Prostate gland (tissue), 2 donors: ENCODE measurements at regions not wholly inside any gene's neighbourhood (a gene's known extent, or its start where the extent isn't known, plus 50 kb on each side); places are given as distances from the start of the nearest gene placed in this dataset.

Experiments
- DNase-seq: peaks from one replicate; pipeline ENCODE4 v3.0.0-alpha.2; 2019; ENCODE audit warnings: low spot score
- H3K27ac ChIP-seq, 2 donors: fragments of 200-600 bp; sonication (generic); 2 replicates each; pipeline ENCODE4 v1.5.1; 2017 to 2019
- H3K27me3 ChIP-seq: fragments of 200-600 bp; sonication (generic); replicated peaks from 2 replicates; pipeline ENCODE4 v1.5.1; 2019; ENCODE audit not compliant: insufficient read depth
- H3K36me3 ChIP-seq, 2 donors: fragments of 200-600 bp; sonication (generic); 1 replicate in 1 of 2; 2 replicates in 1 of 2; pipeline versions ENCODE4 v1.5.1 to v1.8.1; 2017 to 2019
- H3K4me1 ChIP-seq: fragments of 200-600 bp; sonication (generic); replicated peaks from 2 replicates; pipeline ENCODE4 v1.5.1; 2019
- H3K4me3 ChIP-seq, 2 donors: fragments of 200-600 bp; sonication (generic); 2 replicates each; pipeline ENCODE4 v1.5.1; 2017 to 2019
- H3K9me3 ChIP-seq: fragments of 200-600 bp; sonication (generic); 2 replicates; pipeline ENCODE4 v1.5.1; 2017
- POLR2A ChIP-seq: fragments of 450-650 bp; IDR thresholded peaks from one replicate; pipeline ENCODE4 v1.6.1; 2016; ENCODE audit warnings: antibody characterized with exemption, mild to moderate bottlenecking
- POLR2AphosphoS5 ChIP-seq: sonication (generic); formaldehyde crosslinking; IDR thresholded peaks from one replicate; pipeline ENCODE4 v1.6.1; 2017; ENCODE audit warnings: antibody characterized with exemption
- WGBS: methylation state at CpG from one replicate; pipeline ENCODE4 v1.1.5; 2018; 5-methylcytosine and 5-hydroxymethylcytosine counted together
- intact Hi-C: fragments of 100-400 bp; cut with DNase I; formaldehyde crosslinking; loops from one replicate; pipeline ENCODE4 v1.14.2; 2022
- TF ChIP-seq, protein P1 (sequence below), 4 experiments: fragments of 200-600 bp in 2 of 4; fragments of 450-650 bp in 2 of 4; sonication (generic) in 2 of 4; IDR thresholded peaks; 1 replicate in 3 of 4; 2 replicates in 1 of 4; pipeline ENCODE4 v1.5.1; 2016 to 2019; ENCODE audit warnings: antibody characterized with exemption in 4 of 4, mild to moderate bottlenecking in 2 of 4, moderate library complexity in 2 of 4

DNA sequence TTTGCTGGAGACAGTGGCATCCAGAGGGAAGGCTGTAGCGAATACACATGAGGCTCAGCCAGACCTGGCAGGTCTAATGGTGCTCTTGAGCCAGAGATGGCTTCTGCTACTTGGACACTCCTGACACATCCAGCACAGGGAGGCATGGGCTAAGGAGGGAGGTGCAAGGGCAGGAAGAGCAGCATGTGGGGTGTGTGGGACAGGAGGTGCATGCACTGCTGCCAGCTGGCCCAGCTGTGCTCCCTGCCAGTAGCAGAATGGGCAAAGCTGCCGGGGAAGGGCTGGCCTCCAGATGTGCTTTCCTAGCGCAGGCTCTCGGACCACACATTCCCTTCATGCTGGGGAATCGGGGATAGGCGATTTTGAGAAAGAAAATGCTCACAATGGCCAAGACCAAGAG, 309.2 kb downstream of the CDC5L start:
- no peaks in the 10 kb centered on the region for H3K27me3 ChIP-seq
- TF ChIP-seq POLR2AphosphoS5: no peak
- TF ChIP-seq, protein P1, sequence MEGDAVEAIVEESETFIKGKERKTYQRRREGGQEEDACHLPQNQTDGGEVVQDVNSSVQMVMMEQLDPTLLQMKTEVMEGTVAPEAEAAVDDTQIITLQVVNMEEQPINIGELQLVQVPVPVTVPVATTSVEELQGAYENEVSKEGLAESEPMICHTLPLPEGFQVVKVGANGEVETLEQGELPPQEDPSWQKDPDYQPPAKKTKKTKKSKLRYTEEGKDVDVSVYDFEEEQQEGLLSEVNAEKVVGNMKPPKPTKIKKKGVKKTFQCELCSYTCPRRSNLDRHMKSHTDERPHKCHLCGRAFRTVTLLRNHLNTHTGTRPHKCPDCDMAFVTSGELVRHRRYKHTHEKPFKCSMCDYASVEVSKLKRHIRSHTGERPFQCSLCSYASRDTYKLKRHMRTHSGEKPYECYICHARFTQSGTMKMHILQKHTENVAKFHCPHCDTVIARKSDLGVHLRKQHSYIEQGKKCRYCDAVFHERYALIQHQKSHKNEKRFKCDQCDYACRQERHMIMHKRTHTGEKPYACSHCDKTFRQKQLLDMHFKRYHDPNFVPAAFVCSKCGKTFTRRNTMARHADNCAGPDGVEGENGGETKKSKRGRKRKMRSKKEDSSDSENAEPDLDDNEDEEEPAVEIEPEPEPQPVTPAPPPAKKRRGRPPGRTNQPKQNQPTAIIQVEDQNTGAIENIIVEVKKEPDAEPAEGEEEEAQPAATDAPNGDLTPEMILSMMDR (IDR thresholded peaks at IDR 0.05): no peak
- TF ChIP-seq POLR2A: no peak
- H3K9me3 ChIP-seq: no peaks in the 10 kb centered on the region
- H3K27ac ChIP-seq: no peak overlapping the region
- no peak overlapping the region for H3K4me3 ChIP-seq
- intact Hi-C loops: no loop called here
- 95% methylated on average over 6 of the region's 6 CpGs for WGBS
- no peaks in the 10 kb centered on the region for H3K36me3 ChIP-seq
- no peaks in the 10 kb centered on the region for H3K4me1 ChIP-seq
- no peak for DNase-seq

DNA sequence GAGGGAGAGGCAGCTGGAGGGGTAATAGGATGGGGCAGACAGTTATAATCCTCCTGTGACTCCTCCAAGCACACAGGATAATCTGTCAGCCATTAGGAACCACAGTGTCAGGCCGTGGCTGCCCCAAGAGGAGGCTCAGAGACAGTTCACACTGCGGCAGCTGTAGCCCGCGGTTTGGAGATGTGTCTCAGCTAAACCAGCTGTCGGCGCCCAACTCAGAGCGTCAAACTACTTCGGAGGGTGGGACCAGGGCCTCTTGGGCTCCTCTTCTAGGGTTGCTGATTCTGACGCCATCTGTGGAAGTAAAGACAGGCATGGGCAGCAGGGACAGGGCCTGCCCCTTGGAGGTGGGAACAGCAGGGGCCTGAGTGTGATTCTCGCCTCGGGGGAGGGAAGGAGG, 309.8 kb downstream of the CDC5L start:
- DNase-seq: no peak
- WGBS: 88% methylated on average over 11 of the region's 11 CpGs
- no peaks in the 10 kb centered on the region for H3K4me1 ChIP-seq
- no peaks in the 10 kb centered on the region for H3K27me3 ChIP-seq
- no peaks in the 10 kb centered on the region for H3K36me3 ChIP-seq
- intact Hi-C loops: no loop called here
- TF ChIP-seq, protein P1 (IDR thresholded peaks at IDR 0.05): no peak
- TF ChIP-seq POLR2A: no peak
- no peak for TF ChIP-seq POLR2AphosphoS5
- no peak overlapping the region for H3K27ac ChIP-seq
- H3K4me3 ChIP-seq: no peak overlapping the region
- no peaks in the 10 kb centered on the region for H3K9me3 ChIP-seq

DNA sequence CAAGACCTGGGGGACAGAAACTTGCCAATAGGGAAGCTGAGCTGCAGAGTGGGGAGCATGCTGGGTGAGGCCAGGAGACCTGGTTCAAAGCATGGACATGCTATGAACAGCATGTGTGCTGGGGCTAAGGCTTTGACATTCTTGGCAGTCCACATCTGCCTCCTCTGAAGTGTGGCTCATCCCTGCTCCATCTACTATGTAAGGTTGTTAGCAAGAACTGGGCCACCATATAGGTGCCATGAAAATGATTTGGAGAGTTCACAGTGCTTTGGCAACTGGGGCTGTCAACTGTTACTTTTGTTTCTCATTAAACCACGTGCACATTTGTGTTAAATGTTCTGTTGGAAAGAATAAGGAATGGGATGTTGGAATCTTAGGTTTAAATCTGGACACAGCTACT, 311.1 kb downstream of the CDC5L start:
- WGBS: 63% methylated on average over 1 of the region's 1 CpG
- no peak overlapping the region for H3K4me3 ChIP-seq
- TF ChIP-seq, protein P1 (IDR thresholded peaks at IDR 0.05): no peak
- TF ChIP-seq POLR2AphosphoS5 (no peak), POLR2A (no peak)
- no peaks in the 10 kb centered on the region for H3K9me3 ChIP-seq
- H3K4me1 ChIP-seq: no peaks in the 10 kb centered on the region
- DNase-seq: no peak
- H3K36me3 ChIP-seq: no peaks in the 10 kb centered on the region
- no peaks in the 10 kb centered on the region for H3K27me3 ChIP-seq
- intact Hi-C loops: no loop called here
- no peak overlapping the region for H3K27ac ChIP-seq

DNA sequence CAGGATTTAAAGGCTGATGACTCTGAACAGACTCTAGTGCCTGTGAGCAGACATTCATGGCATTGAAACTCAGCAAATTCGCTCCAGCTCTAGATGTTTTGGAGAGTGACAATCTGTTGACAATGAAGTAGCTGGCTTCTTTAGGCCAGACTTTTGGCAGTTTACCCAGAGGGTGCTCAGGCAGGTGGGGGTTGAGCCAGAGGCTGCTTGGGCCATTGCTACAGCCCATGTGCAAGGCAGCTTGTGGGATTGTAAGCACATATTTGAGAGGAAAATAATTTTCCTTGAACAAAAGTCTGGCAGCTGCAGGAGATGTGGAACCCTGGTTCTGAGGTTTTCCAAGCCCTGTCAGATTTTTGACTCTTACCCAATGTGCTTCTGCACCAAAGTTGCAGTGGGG, 311.6 kb downstream of the CDC5L start:
- no peak overlapping the region for H3K27ac ChIP-seq
- no peaks in the 10 kb centered on the region for H3K9me3 ChIP-seq
- 50% methylated on average over 1 of the region's 1 CpG for WGBS
- no peaks in the 10 kb centered on the region for H3K27me3 ChIP-seq
- TF ChIP-seq POLR2AphosphoS5 (no peak), POLR2A (no peak)
- TF ChIP-seq, protein P1 (IDR thresholded peaks at IDR 0.05): no peak
- H3K36me3 ChIP-seq: no peaks in the 10 kb centered on the region
- no peaks in the 10 kb centered on the region for H3K4me1 ChIP-seq
- intact Hi-C loops: no loop called here
- DNase-seq: no peak
- no peak overlapping the region for H3K4me3 ChIP-seq

DNA sequence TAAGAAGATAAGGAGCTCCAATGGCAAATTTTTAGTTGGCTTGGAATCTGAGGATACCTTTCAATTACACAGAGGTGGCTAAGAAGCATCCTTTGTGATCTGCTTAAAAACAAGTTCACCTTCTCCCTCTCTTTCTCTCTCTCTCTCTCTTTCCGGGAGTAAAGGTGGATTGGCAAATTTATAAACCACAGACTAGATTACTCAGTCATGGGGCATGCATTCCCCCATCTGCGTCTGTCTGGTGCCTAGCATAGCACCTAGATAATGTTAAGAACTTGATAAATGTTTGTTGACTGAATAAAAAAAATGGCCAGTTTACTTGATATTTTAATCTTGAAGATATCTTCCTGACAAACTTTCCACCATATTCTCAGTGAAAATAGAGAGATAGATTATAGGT, 312.3 kb downstream of the CDC5L start:
- DNase-seq: no peak
- H3K36me3 ChIP-seq: no peaks in the 10 kb centered on the region
- no peak overlapping the region for H3K27ac ChIP-seq
- H3K4me1 ChIP-seq: no peaks in the 10 kb centered on the region
- WGBS: 89% methylated on average over 2 of the region's 2 CpGs
- H3K4me3 ChIP-seq: no peak overlapping the region
- no peaks in the 10 kb centered on the region for H3K27me3 ChIP-seq
- TF ChIP-seq POLR2A: no peak
- no peak for TF ChIP-seq POLR2AphosphoS5
- TF ChIP-seq, protein P1 (IDR thresholded peaks at IDR 0.05): no peak
- intact Hi-C loops: no loop called here
- no peaks in the 10 kb centered on the region for H3K9me3 ChIP-seq
